Spinal cord (tissue), 9 donors: ENCODE measurements at regions not wholly inside any gene's neighbourhood (a gene's known extent, or its start where the extent isn't known, plus 50 kb on each side); places are given as distances from the start of the nearest gene placed in this dataset.
"Not testable (repeated sequence)": the region's sequence is repeated elsewhere in the genome, so short reads cannot be mapped to it uniquely, and the experiment has no call there.

Experiments used
- DNase-seq, 6 donors: peaks; one replicate each; pipeline versions ENCODE4 v3.0.0 to v3.0.0-alpha.2; 2013 to 2015; ENCODE audit warnings: low spot score in 6 of 6, low read depth in 4 of 6
- H3K27ac ChIP-seq: one replicate; pipeline ENCODE4 v1.5.1; 2013; ENCODE audit warnings: low read depth, low read length, control low read depth
- H3K27me3 ChIP-seq: one replicate; pipeline ENCODE4 v1.6.1; 2013; ENCODE audit warnings: low read length; ENCODE audit not compliant: control insufficient read depth, insufficient read depth
- H3K36me3 ChIP-seq: one replicate; pipeline ENCODE4 v1.6.1; 2013; ENCODE audit warnings: low read length; ENCODE audit not compliant: control insufficient read depth, insufficient read depth
- H3K4me1 ChIP-seq: one replicate; pipeline ENCODE4 v1.6.1; 2013; ENCODE audit warnings: low read length; ENCODE audit not compliant: control insufficient read depth, insufficient read depth
- H3K4me3 ChIP-seq: one replicate; pipeline ENCODE4 v1.5.1; 2013; ENCODE audit warnings: low read depth, low read length, control low read depth
- H3K9me3 ChIP-seq: one replicate; pipeline ENCODE4 v1.6.1; 2013; ENCODE audit warnings: low read length; ENCODE audit not compliant: control insufficient read depth, insufficient read depth
- WGBS: methylation state at CpG from one replicate; pipeline ENCODE4 v1.1.5; 2013; ENCODE audit warnings: missing lambda C conversion rate; ENCODE audit not compliant: insufficient coverage; 5-methylcytosine and 5-hydroxymethylcytosine counted together
- donor health status: healthy.

GRCh38 chr6:115521747-115522146 is 538.9 kb downstream of the FRK start:
- H3K27ac ChIP-seq, H3K36me3 ChIP-seq, DNase-seq, H3K4me1 ChIP-seq, H3K9me3 ChIP-seq, H3K4me3 ChIP-seq, H3K27me3 ChIP-seq: not testable (repeated sequence)
- 80% methylated on average over 1 of the region's 3 CpGs for WGBS

- 95% methylated on average over 2 of the region's 4 CpGs for WGBS
- Histone ChIP-seq H3K4me3 (no peak overlapping the region), H3K4me1 (no peaks in the 10 kb centered on the region), H3K27me3 (no peaks in the 10 kb centered on the region), H3K27ac (no peak overlapping the region), H3K36me3 (no peaks in the 10 kb centered on the region), H3K9me3 (no peaks in the 10 kb centered on the region)
- peak in 1 of 6 donors; percentile 14 for DNase-seq
Measured at GRCh38 chr6:115514656-115515055, 546.0 kb downstream of the FRK start.

GRCh38 chr6:115512923-115513322 is 547.8 kb downstream of the FRK start:
- DNase-seq, result peak in 1 of 6 donors; percentile 15
- Histone ChIP-seq H3K27me3 (no peaks in the 10 kb centered on the region), H3K27ac (no peak overlapping the region), H3K36me3 (no peaks in the 10 kb centered on the region), H3K4me3 (no peak overlapping the region), H3K9me3 (no peaks in the 10 kb centered on the region), H3K4me1 (no peaks in the 10 kb centered on the region)
- WGBS, result no CpG with 5 or more reads among the region's 1 CpG

GRCh38 chr6:115511771-115512170 is 548.9 kb downstream of the FRK start:
- DNase-seq, result peak in 3 of 6 donors; percentile 21 to 95 (median 26)
- no peak overlapping the region for H3K27ac ChIP-seq
- no peaks in the 10 kb centered on the region for H3K27me3 ChIP-seq
- no peak overlapping the region for H3K4me3 ChIP-seq
- H3K4me1 ChIP-seq, result no peaks in the 10 kb centered on the region
- H3K9me3 ChIP-seq, result no peaks in the 10 kb centered on the region
- no peaks in the 10 kb centered on the region for H3K36me3 ChIP-seq

GRCh38 chr6:115502432-115502831 is 558.3 kb downstream of the FRK start:
- not testable (repeated sequence) for H3K4me1 ChIP-seq, H3K27me3 ChIP-seq, H3K4me3 ChIP-seq, H3K9me3 ChIP-seq, H3K36me3 ChIP-seq, H3K27ac ChIP-seq
- DNase-seq, result peak in 1 of 6 donors; percentile 18
- 93% methylated on average over 1 of the region's 2 CpGs for WGBS

GRCh38 chr6:115495184-115495583 is 565.5 kb downstream of the FRK start:
- Histone ChIP-seq H3K27me3 (no peaks in the 10 kb centered on the region), H3K9me3 (no peaks in the 10 kb centered on the region), H3K4me3 (no peak overlapping the region), H3K4me1 (no peaks in the 10 kb centered on the region), H3K27ac (no peak overlapping the region), H3K36me3 (no peaks in the 10 kb centered on the region)
- no peak for DNase-seq
- whole genome bisulfite sequencing, result 98% methylated on average over 3 of the region's 3 CpGs

- Histone ChIP-seq H3K4me3 (no peak overlapping the region), H3K27me3 (no peaks in the 10 kb centered on the region), H3K9me3 (no peaks in the 10 kb centered on the region), H3K36me3 (no peaks in the 10 kb centered on the region), H3K27ac (no peak overlapping the region), H3K4me1 (no peaks in the 10 kb centered on the region)
- no CpG with 5 or more reads among the region's 2 CpGs for WGBS
- DNase-seq, result no peak
Measured at GRCh38 chr6:115487331-115487730, 573.4 kb downstream of the FRK start.

- Histone ChIP-seq H3K27me3 (no peaks in the 10 kb centered on the region), H3K4me3 (no peak overlapping the region), H3K36me3 (no peaks in the 10 kb centered on the region), H3K9me3 (no peaks in the 10 kb centered on the region), H3K4me1 (no peaks in the 10 kb centered on the region), H3K27ac (no peak overlapping the region)
- DNase-seq, result peak in 4 of 6 donors; percentile 2 to 92 (median 28)
- 82% methylated on average over 4 of the region's 4 CpGs for WGBS
Measured at GRCh38 chr6:115485400-115485799, 575.3 kb downstream of the FRK start.

- H3K27ac ChIP-seq, H3K4me1 ChIP-seq, H3K4me3 ChIP-seq, H3K27me3 ChIP-seq, H3K9me3 ChIP-seq, H3K36me3 ChIP-seq, DNase-seq: not testable (repeated sequence)
- WGBS, result 89% methylated on average over 3 of the region's 4 CpGs
Measured at GRCh38 chr6:115480543-115480942, 580.1 kb downstream of the FRK start.

GRCh38 chr6:115474443-115475041 is 586.1 kb downstream of the FRK start:
- H3K36me3 ChIP-seq, result no peaks in the 10 kb centered on the region
- H3K27me3 ChIP-seq, result no peaks in the 10 kb centered on the region
- WGBS, result no CpG with 5 or more reads among the region's 3 CpGs
- no peaks in the 10 kb centered on the region for H3K9me3 ChIP-seq
- H3K27ac ChIP-seq, result no peak overlapping the region
- no peak for DNase-seq
- H3K4me1 ChIP-seq, result no peaks in the 10 kb centered on the region
- no peak overlapping the region for H3K4me3 ChIP-seq
